ENCODE measurements at regions not wholly inside any gene's neighbourhood (a gene's known extent, or its start where the extent isn't known, plus 50 kb on each side); places are given as distances from the start of the nearest gene placed in this dataset.

DNA sequence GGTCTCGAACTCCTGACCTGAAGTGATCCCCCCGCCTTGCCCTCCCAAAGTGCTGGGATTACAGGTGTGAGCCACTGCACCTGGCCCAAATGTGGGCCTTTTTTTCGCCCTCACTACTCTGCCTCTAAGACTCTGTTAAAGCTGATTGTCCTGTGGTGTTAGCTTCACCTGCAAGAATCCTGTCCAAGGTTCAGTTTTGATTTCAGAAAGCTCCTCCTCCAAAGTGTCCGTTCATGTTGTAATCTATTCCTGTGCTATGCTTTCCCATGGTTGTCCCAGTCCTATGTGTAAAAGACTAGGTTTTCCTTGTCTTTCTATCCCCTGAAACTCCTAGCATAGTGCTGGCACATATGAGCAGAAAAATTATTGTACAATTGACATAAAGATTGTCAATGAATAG is 440.9 kb downstream of the KLF5 start:
- no peaks in the 10 kb centered on the region for H3K27me3 ChIP-seq (ENCODE audit: control insufficient read depth in 1 of 2, insufficient read depth in 2 of 2, low read length in 2 of 2)
- no peaks in the 10 kb centered on the region for H3K4me1 ChIP-seq (ENCODE audit: insufficient read depth, low read length)
- Mint-ChIP-seq H3K27ac (no peak overlapping the region), H3K27me3 (no peaks in the 10 kb centered on the region), H3K9me3 (no peaks in the 10 kb centered on the region), H3K4me1 (ENCODE audit: low read depth) (no peaks in the 10 kb centered on the region), H3K4me3 (no peak overlapping the region), H3K36me3 (ENCODE audit: low read depth) (no peaks in the 10 kb centered on the region)
- TF ChIP-seq, protein P1, sequence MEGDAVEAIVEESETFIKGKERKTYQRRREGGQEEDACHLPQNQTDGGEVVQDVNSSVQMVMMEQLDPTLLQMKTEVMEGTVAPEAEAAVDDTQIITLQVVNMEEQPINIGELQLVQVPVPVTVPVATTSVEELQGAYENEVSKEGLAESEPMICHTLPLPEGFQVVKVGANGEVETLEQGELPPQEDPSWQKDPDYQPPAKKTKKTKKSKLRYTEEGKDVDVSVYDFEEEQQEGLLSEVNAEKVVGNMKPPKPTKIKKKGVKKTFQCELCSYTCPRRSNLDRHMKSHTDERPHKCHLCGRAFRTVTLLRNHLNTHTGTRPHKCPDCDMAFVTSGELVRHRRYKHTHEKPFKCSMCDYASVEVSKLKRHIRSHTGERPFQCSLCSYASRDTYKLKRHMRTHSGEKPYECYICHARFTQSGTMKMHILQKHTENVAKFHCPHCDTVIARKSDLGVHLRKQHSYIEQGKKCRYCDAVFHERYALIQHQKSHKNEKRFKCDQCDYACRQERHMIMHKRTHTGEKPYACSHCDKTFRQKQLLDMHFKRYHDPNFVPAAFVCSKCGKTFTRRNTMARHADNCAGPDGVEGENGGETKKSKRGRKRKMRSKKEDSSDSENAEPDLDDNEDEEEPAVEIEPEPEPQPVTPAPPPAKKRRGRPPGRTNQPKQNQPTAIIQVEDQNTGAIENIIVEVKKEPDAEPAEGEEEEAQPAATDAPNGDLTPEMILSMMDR (IDR thresholded peaks at IDR 0.05), result no peak
- POLR2A ChIA-PET, result no interaction called here
- H3K4me3 ChIP-seq (ENCODE audit: low read length), result no peak overlapping the region
- CTCF ChIA-PET, result no interaction called here
- intact Hi-C loops (cut with DNase I, micrococcal nuclease), result no loop called here
- no peaks in the 10 kb centered on the region for H3K36me3 ChIP-seq (ENCODE audit: insufficient read depth, low read length)
- H3K27ac ChIP-seq (ENCODE audit: low read depth in 1 of 2, low read length in 2 of 2), result no peak overlapping the region
- no peak for ATAC-seq (ENCODE audit: poor library complexity)
- no peak for DNase-seq
- H3K9me3 ChIP-seq (ENCODE audit: control insufficient read depth in 1 of 2, insufficient read depth in 1 of 2, low read length in 2 of 2), result no peaks in the 10 kb centered on the region

DNA sequence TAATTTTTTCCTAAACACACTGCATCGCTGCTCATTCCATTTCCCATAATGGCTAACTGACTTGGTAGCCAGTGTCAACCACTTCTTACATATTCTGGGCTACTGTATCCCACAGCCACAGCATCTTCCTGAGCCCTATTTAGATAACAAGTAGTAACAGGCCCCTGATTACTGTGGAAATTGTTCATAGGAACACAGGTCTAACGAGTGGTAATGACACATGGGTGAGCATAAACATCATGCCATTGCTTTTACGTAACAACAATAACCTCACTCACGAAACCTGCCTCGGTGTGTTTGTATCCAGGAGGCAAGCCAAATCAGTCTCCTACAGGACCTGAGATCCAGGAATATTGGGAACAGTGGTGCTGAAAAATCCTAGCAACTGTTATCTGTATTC is 438.6 kb downstream of the KLF5 start:
- Mint-ChIP-seq H3K36me3 (ENCODE audit: low read depth) (no peaks in the 10 kb centered on the region), H3K4me1 (ENCODE audit: low read depth) (peaks cover 5% of the 10 kb centered on the region), H3K27ac (no peak overlapping the region), H3K27me3 (no peaks in the 10 kb centered on the region), H3K9me3 (no peaks in the 10 kb centered on the region), H3K4me3 (no peak overlapping the region)
- TF ChIP-seq, protein P1 (IDR thresholded peaks at IDR 0.05), result no peak
- no peaks in the 10 kb centered on the region for H3K4me1 ChIP-seq (ENCODE audit: insufficient read depth, low read length)
- H3K9me3 ChIP-seq (ENCODE audit: control insufficient read depth in 1 of 2, insufficient read depth in 1 of 2, low read length in 2 of 2), result no peaks in the 10 kb centered on the region
- no peak overlapping the region for H3K27ac ChIP-seq (ENCODE audit: low read depth in 1 of 2, low read length in 2 of 2)
- ChIA-PET POLR2A (no interaction called here), CTCF (no interaction called here)
- no peaks in the 10 kb centered on the region for H3K36me3 ChIP-seq (ENCODE audit: insufficient read depth, low read length)
- DNase-seq, result no peak
- no peak overlapping the region for H3K4me3 ChIP-seq (ENCODE audit: low read length)
- ATAC-seq (ENCODE audit: poor library complexity), result no peak
- intact Hi-C loops (cut with DNase I, micrococcal nuclease), result no loop called here
- H3K27me3 ChIP-seq (ENCODE audit: control insufficient read depth in 1 of 2, insufficient read depth in 2 of 2, low read length in 2 of 2), result no peaks in the 10 kb centered on the region

DNA sequence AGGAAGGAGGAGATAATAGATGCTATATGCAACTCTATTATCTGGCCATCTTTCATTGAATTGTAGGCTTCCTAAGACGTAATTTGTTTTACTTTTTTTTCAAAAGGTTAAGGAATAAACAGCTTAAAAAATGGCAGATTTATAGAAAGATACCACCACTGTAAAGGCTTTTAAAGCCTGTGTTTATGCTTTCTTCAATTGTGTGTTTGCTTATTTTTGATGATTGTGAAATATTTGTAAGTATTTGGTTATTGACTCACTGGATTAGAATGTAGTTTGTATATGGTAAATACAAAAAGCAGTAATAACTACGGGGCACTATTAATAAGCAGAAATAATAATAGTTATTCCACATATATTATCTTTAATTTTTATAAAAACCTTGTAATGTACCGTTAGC is 437.9 kb downstream of the KLF5 start:
- Histone ChIP-seq H3K4me1 (ENCODE audit: insufficient read depth, low read length) (no peaks in the 10 kb centered on the region), H3K9me3 (ENCODE audit: control insufficient read depth in 1 of 2, insufficient read depth in 1 of 2, low read length in 2 of 2) (no peaks in the 10 kb centered on the region), H3K36me3 (ENCODE audit: insufficient read depth, low read length) (no peaks in the 10 kb centered on the region), H3K27ac (ENCODE audit: low read depth in 1 of 2, low read length in 2 of 2) (no peak overlapping the region), H3K27me3 (ENCODE audit: control insufficient read depth in 1 of 2, insufficient read depth in 2 of 2, low read length in 2 of 2) (no peaks in the 10 kb centered on the region), H3K4me3 (ENCODE audit: low read length) (no peak overlapping the region)
- Mint-ChIP-seq H3K4me3 (no peak overlapping the region), H3K27ac (no peak overlapping the region), H3K27me3 (no peaks in the 10 kb centered on the region), H3K9me3 (no peaks in the 10 kb centered on the region), H3K4me1 (ENCODE audit: low read depth) (peaks cover 5% of the 10 kb centered on the region), H3K36me3 (ENCODE audit: low read depth) (no peaks in the 10 kb centered on the region)
- intact Hi-C loops (cut with DNase I, micrococcal nuclease), result no loop called here
- TF ChIP-seq, protein P1 (IDR thresholded peaks at IDR 0.05), result no peak
- DNase-seq (no peak), ATAC-seq (ENCODE audit: poor library complexity) (no peak)
- POLR2A ChIA-PET, result no interaction called here
- CTCF ChIA-PET, result no interaction called here
